SK-N-SH (cell line): ENCODE measurements at regions not wholly inside any gene's neighbourhood (a gene's known extent, or its start where the extent isn't known, plus 50 kb on each side); places are given as distances from the start of the nearest gene placed in this dataset.

ENCODE experiments used
- CTCF ChIA-PET: fragments of 300-600, 350-600 bp; formaldehyde crosslinking; extraction: SDS; loops from one replicate; lab custom pipeline; 2021; lab: Yijun Ruan, JAX
- POLR2A ChIA-PET: fragments of 350-600 bp; sonication (Branson Sonifier 250); formaldehyde crosslinking; extraction: SDS; loops from one replicate; lab custom pipeline; 2020; ENCODE audit warnings: antibody characterized with exemption, inconsistent platforms; lab: Yijun Ruan, JAX
- DNase-seq: peaks from one replicate; pipeline ENCODE4 v3.0.0; 2012
- H2AFZ ChIP-seq: fragments of 200-600 bp; sonication (generic); 2 replicates; pipeline ENCODE4 v1.8.1; 2016; ENCODE audit warnings: antibody characterized with exemption, mild to moderate bottlenecking, low read depth
- H3F3A ChIP-seq: fragments of 200-600 bp; sonication (generic); replicated peaks from 2 replicates; pipeline ENCODE3; 2016; ENCODE audit warnings: antibody characterized with exemption, mild to moderate bottlenecking; ENCODE audit not compliant: insufficient read depth
- H3K27ac ChIP-seq, 2 experiments: fragments of 200-500 bp in 1 of 2; fragments of 200-600 bp in 1 of 2; sonication (Bioruptor generic) in 1 of 2; sonication (generic), shearing (Covaris generic) in 1 of 2; 2 replicates each; pipeline versions ENCODE4 v1.5.1 to v1.6.1; 2014 to 2016; ENCODE audit warnings: low read depth in 2 of 2, inconsistent platforms in 1 of 2, low read length in 1 of 2, mild to moderate bottlenecking in 1 of 2, mixed read lengths in 1 of 2
- H3K27me3 ChIP-seq: fragments of 200-600 bp; sonication (generic), shearing (Covaris generic); 2 replicates; pipeline ENCODE4 v1.6.1; 2016; ENCODE audit warnings: mixed run types; ENCODE audit not compliant: insufficient read depth
- H3K36me3 ChIP-seq, 2 experiments: fragments of 200-500 bp in 1 of 2; fragments of 200-600 bp in 1 of 2; sonication (Bioruptor generic) in 1 of 2; sonication (generic) in 1 of 2; replicated peaks in 1 of 2; 2 replicates each; pipeline versions ENCODE3 to v1.5.1; 2014 to 2016; ENCODE audit warnings: low read length in 1 of 2, mild to moderate bottlenecking in 1 of 2; ENCODE audit not compliant: insufficient read depth in 2 of 2, control insufficient read depth in 1 of 2
- H3K4me1 ChIP-seq, 2 experiments: fragments of 200-500 bp in 1 of 2; fragments of 200-600 bp in 1 of 2; sonication (Bioruptor generic) in 1 of 2; sonication (generic), shearing (Covaris generic) in 1 of 2; 2 replicates each; pipeline versions ENCODE4 v1.5.1 to v1.6.1; 2014 to 2016; ENCODE audit warnings: low read depth in 1 of 2, low read length in 1 of 2, mixed run types in 1 of 2; ENCODE audit not compliant: insufficient read depth in 2 of 2, control insufficient read depth in 1 of 2
- H3K4me2 ChIP-seq: fragments of 200-600 bp; sonication (generic), shearing (Covaris generic); 2 replicates; pipeline ENCODE4 v1.6.1; 2017; ENCODE audit warnings: mixed run types
- H3K4me3 ChIP-seq, 2 experiments: fragments of 200-500 bp in 1 of 2; fragments of 200-600 bp in 1 of 2; sonication (Bioruptor generic) in 1 of 2; sonication (generic), shearing (Covaris generic) in 1 of 2; 2 replicates each; pipeline versions ENCODE4 v1.5.1 to v1.8.1; 2014 to 2016; ENCODE audit warnings: low read depth in 2 of 2, inconsistent platforms in 1 of 2, low read length in 1 of 2, mild to moderate bottlenecking in 1 of 2, mixed read lengths in 1 of 2, moderate library complexity in 1 of 2
- H3K79me2 ChIP-seq: fragments of 200-600 bp; sonication (generic); 2 replicates; pipeline ENCODE4 v1.8.1; 2017; ENCODE audit warnings: mild to moderate bottlenecking; ENCODE audit not compliant: insufficient read depth
- H3K9ac ChIP-seq: fragments of 200-600 bp; sonication (generic); 2 replicates; pipeline ENCODE4 v1.6.1; 2017; ENCODE audit warnings: mixed run types
- H3K9me2 ChIP-seq: fragments of 200-600 bp; sonication (generic); 2 replicates; pipeline ENCODE4 v1.6.1; 2017; ENCODE audit warnings: mixed run types
- H3K9me3 ChIP-seq: fragments of 200-600 bp; sonication (generic); 2 replicates; pipeline ENCODE4 v1.6.1; 2017; ENCODE audit warnings: mixed run types, mild to moderate bottlenecking, moderate library complexity
- H4K20me1 ChIP-seq: fragments of 200-600 bp; sonication (generic); 2 replicates; pipeline ENCODE4 v1.6.1; 2017; ENCODE audit warnings: mild to moderate bottlenecking, mixed run types; ENCODE audit not compliant: insufficient read depth
- CHD2 ChIP-seq: fragments of 150-350 bp; IDR thresholded peaks from 2 replicates; pipeline ENCODE4 v1.6.1; 2018; ENCODE audit warnings: low read length; ENCODE audit not compliant: partially characterized antibody
- EZH2phosphoT487 ChIP-seq: fragments of 200-600 bp; sonication (generic); IDR thresholded peaks from 2 replicates; pipeline ENCODE4 v1.6.1; 2017; ENCODE audit warnings: low read depth, mixed run types, mild to moderate bottlenecking, antibody characterized with exemption, moderate library complexity, borderline replicate concordance
- FOXM1 ChIP-seq: IDR thresholded peaks from 2 replicates; pipeline ENCODE4 v1.4.0; 2012; ENCODE audit warnings: low read depth, mild to moderate bottlenecking
- GATA2 ChIP-seq: sonication (generic); formaldehyde crosslinking; IDR thresholded peaks from 2 replicates; pipeline ENCODE4 v1.5.0; 2020; ENCODE audit warnings: mild to moderate bottlenecking, missing genetic modification reagents
- IRF3 ChIP-seq: fragments of 150-350 bp; IDR thresholded peaks from 2 replicates; pipeline ENCODE4 v1.6.1; 2016; ENCODE audit warnings: mild to moderate bottlenecking, low read depth, low read length
- MEF2A ChIP-seq: IDR thresholded peaks from 2 replicates; pipeline ENCODE4 v1.4.0; 2012; ENCODE audit warnings: low read depth, borderline replicate concordance
- MXI1 ChIP-seq: IDR thresholded peaks from 2 replicates; pipeline ENCODE4 v1.6.1; 2012; ENCODE audit warnings: mild to moderate bottlenecking, low read depth, low read length, improper control_type of control experiment
- RAD21 ChIP-seq: IDR thresholded peaks from 2 replicates; pipeline ENCODE4 v1.6.1; 2012; ENCODE audit warnings: mild to moderate bottlenecking, low read length
- REST ChIP-seq: IDR thresholded peaks from 2 replicates; pipeline ENCODE4 v1.6.1; 2012; ENCODE audit warnings: mild to moderate bottlenecking, low read depth, low read length, moderate library complexity
- RFX5 ChIP-seq: IDR thresholded peaks from 2 replicates; pipeline ENCODE4 v1.6.1; 2012; ENCODE audit warnings: mild to moderate bottlenecking, improper control_type of control experiment, low read length
- SIN3A ChIP-seq: IDR thresholded peaks from 2 replicates; pipeline ENCODE4 v1.6.1; 2012; ENCODE audit warnings: low read depth, mild to moderate bottlenecking, low read length, moderate library complexity, borderline replicate concordance
- SMC3 ChIP-seq: IDR thresholded peaks from 2 replicates; pipeline ENCODE4 v1.6.1; 2012; ENCODE audit warnings: low read depth, low read length, improper control_type of control experiment
- TCF12 ChIP-seq: IDR thresholded peaks from 2 replicates; pipeline ENCODE4 v1.4.0; 2012
- ZBTB33 ChIP-seq: IDR thresholded peaks from 2 replicates; pipeline ENCODE4 v1.4.0; 2012; ENCODE audit warnings: low read depth, borderline replicate concordance
- WGBS: methylation state at CpG from one replicate; pipeline ENCODE4 v1.1.6; 2017; ENCODE audit warnings: low lambda C conversion rate; 5-methylcytosine and 5-hydroxymethylcytosine counted together
- TF ChIP-seq, protein P1 (sequence below): fragments of 150-350 bp; IDR thresholded peaks from 2 replicates; pipeline ENCODE4 v1.6.1; 2017; ENCODE audit warnings: antibody characterized with exemption, low read length, low read depth, borderline replicate concordance
- TF ChIP-seq, protein P2 (sequence below): IDR thresholded peaks from 2 replicates; pipeline ENCODE4 v1.4.0; 2012; ENCODE audit warnings: low read depth, borderline replicate concordance
- TF ChIP-seq, protein P3 (sequence below): IDR thresholded peaks from 2 replicates; pipeline ENCODE4 v1.4.0; 2012; ENCODE audit warnings: low read depth

DNA sequence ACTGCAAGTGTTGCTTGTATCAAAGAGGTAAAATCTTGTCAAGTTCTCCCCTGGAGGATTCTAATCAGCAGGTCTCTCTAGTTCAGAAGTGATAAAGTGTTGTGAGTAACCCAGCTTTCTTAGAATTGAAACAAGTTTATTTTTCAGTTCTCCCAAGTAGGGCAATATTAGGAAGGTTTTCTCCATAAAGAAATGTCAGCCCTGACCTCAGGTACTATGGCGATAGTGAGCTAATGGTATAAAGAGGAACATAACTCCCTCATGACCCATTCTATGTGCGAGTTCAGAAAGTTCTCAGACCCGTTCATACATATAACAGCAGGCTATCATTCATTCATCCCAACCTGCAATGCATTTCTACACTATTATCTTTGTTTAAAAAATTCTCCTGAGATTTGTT is 421.1 kb upstream of the SETBP1 start:
- WGBS = 69% methylated on average over 3 of the region's 3 CpGs
- Histone ChIP-seq H3K4me3 (no peak overlapping the region), H3K4me2 (no peak overlapping the region), H3K27ac (no peak overlapping the region), H3K79me2 (no peaks in the 10 kb centered on the region), H3K9ac (no peak overlapping the region), H4K20me1 (no peaks in the 10 kb centered on the region), H3K27me3 (no peaks in the 10 kb centered on the region), H3K9me2 (no peaks in the 10 kb centered on the region), H3F3A (no peaks in the 10 kb centered on the region), H3K9me3 (peaks cover 15% of the 10 kb centered on the region; the same call in 1 of the 2 replicates), H3K36me3 (no peaks in the 10 kb centered on the region), H3K4me1 (no peaks in the 10 kb centered on the region), H2AFZ (no peak overlapping the region)
- no peak for DNase-seq
- CTCF ChIA-PET = interaction anchor here (1.1 kb wide), 1 partner anchor 13 kb away, joined by 3 read pairs; no protein-coding TSS in a partner anchor
- no peak for TF ChIP-seq RAD21
- POLR2A ChIA-PET = no interaction called here

- DNase-seq = no peak
- POLR2A ChIA-PET = no interaction called here
- Histone ChIP-seq H4K20me1 (no peaks in the 10 kb centered on the region), H3K36me3 (no peaks in the 10 kb centered on the region), H3K9me2 (no peaks in the 10 kb centered on the region), H2AFZ (no peak overlapping the region), H3K4me3 (no peak overlapping the region), H3K9ac (no peak overlapping the region), H3F3A (no peaks in the 10 kb centered on the region), H3K4me2 (no peak overlapping the region), H3K4me1 (no peaks in the 10 kb centered on the region), H3K27ac (no peak overlapping the region), H3K27me3 (no peaks in the 10 kb centered on the region), H3K9me3 (peaks cover 15% of the 10 kb centered on the region; the same call in 1 of the 2 replicates), H3K79me2 (no peaks in the 10 kb centered on the region)
- TF ChIP-seq REST (no peak), SIN3A (no peak), GATA2 (CRISPR knock-in tag) (no peak), SMC3 (no peak), EZH2phosphoT487 (no peak), FOXM1 (no peak), MXI1 (no peak), ZBTB33 (no peak), RFX5 (no peak), MEF2A (no peak), TCF12 (no peak), IRF3 (no peak), RAD21 (no peak), CHD2 (no peak)
- TF ChIP-seq, protein P1, sequence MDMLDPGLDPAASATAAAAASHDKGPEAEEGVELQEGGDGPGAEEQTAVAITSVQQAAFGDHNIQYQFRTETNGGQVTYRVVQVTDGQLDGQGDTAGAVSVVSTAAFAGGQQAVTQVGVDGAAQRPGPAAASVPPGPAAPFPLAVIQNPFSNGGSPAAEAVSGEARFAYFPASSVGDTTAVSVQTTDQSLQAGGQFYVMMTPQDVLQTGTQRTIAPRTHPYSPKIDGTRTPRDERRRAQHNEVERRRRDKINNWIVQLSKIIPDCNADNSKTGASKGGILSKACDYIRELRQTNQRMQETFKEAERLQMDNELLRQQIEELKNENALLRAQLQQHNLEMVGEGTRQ = no peak
- TF ChIP-seq, protein P2, sequence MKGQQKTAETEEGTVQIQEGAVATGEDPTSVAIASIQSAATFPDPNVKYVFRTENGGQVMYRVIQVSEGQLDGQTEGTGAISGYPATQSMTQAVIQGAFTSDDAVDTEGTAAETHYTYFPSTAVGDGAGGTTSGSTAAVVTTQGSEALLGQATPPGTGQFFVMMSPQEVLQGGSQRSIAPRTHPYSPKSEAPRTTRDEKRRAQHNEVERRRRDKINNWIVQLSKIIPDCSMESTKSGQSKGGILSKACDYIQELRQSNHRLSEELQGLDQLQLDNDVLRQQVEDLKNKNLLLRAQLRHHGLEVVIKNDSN = no peak
- TF ChIP-seq, protein P3, sequence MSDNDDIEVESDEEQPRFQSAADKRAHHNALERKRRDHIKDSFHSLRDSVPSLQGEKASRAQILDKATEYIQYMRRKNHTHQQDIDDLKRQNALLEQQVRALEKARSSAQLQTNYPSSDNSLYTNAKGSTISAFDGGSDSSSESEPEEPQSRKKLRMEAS = no peak
- CTCF ChIA-PET = no interaction called here
- 62% methylated on average over 3 of the region's 3 CpGs for WGBS
These were observed 415.3 kb upstream of the SETBP1 start for GRCh38 chr18:44265437-44265836.
